Sigmoid colon (tissue), 4 donors: ENCODE measurements at regions not wholly inside any gene's neighbourhood (a gene's known extent, or its start where the extent isn't known, plus 50 kb on each side); places are given as distances from the start of the nearest gene placed in this dataset.

Source experiments
- EP300 ChIP-seq, 4 donors: sonication (generic); formaldehyde crosslinking; IDR thresholded peaks; one replicate each; pipeline ENCODE4 v1.6.1; 2017; ENCODE audit warnings: antibody characterized with exemption in 4 of 4
- POLR2A ChIP-seq, 2 donors: fragments of 450-650 bp; IDR thresholded peaks; one replicate each; pipeline ENCODE4 v1.6.1; 2016; ENCODE audit warnings: antibody characterized with exemption in 2 of 2, mild to moderate bottlenecking in 2 of 2, moderate library complexity in 2 of 2
- POLR2AphosphoS5 ChIP-seq, 4 donors: sonication (generic); formaldehyde crosslinking; IDR thresholded peaks; one replicate each; pipeline ENCODE4 v1.6.1; 2017; ENCODE audit warnings: antibody characterized with exemption in 4 of 4
- TF ChIP-seq, protein P1 (sequence below), 4 experiments: fragments of 450-650 bp in 3 of 4; fragments of 200-600 bp in 1 of 4; IDR thresholded peaks; one replicate each; pipeline ENCODE4 v1.5.1; 2016 to 2019; ENCODE audit warnings: antibody characterized with exemption in 4 of 4, mild to moderate bottlenecking in 3 of 4, moderate library complexity in 2 of 4

DNA sequence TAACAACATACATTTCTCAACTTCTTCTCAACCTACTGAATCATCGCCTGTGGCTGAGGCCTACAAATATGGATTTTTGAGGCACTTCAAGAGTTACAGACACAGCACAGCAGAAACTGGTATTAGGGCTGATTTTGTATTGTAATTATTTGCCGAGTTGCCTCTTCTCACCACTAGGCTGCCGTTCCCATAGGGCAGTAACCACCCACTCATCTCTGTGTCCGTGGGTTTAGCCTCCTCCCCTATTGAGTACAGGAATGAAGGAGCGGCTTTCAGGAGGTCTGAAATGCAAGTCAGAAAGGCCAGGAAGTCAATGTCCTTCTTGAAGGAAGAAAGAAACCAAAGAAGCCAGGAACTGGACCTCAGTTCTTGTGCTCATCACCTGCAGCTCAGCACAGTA, 220.8 kb downstream of the MTHFS start:
- TF ChIP-seq, protein P1, sequence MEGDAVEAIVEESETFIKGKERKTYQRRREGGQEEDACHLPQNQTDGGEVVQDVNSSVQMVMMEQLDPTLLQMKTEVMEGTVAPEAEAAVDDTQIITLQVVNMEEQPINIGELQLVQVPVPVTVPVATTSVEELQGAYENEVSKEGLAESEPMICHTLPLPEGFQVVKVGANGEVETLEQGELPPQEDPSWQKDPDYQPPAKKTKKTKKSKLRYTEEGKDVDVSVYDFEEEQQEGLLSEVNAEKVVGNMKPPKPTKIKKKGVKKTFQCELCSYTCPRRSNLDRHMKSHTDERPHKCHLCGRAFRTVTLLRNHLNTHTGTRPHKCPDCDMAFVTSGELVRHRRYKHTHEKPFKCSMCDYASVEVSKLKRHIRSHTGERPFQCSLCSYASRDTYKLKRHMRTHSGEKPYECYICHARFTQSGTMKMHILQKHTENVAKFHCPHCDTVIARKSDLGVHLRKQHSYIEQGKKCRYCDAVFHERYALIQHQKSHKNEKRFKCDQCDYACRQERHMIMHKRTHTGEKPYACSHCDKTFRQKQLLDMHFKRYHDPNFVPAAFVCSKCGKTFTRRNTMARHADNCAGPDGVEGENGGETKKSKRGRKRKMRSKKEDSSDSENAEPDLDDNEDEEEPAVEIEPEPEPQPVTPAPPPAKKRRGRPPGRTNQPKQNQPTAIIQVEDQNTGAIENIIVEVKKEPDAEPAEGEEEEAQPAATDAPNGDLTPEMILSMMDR (IDR thresholded peaks at IDR 0.05): no peak
- TF ChIP-seq EP300 (IDR thresholded peaks at IDR 0.05): no peak
- no peak for TF ChIP-seq POLR2AphosphoS5 (IDR thresholded peaks at IDR 0.05)
- TF ChIP-seq POLR2A (IDR thresholded peaks at IDR 0.05): no peak
